Activated gamma-delta T cell treated with anti-CD3 and anti-CD28 coated beads, Interleukin-2, amount 50 U/mL, for 16 hours (primary cell): ENCODE measurements at regions not wholly inside any gene's neighbourhood (a gene's known extent, or its start where the extent isn't known, plus 50 kb on each side); places are given as distances from the start of the nearest gene placed in this dataset.
"Not testable (repeated sequence)": the region's sequence is repeated elsewhere in the genome, so short reads cannot be mapped to it uniquely, and the experiment has no call there.

Experiments used
- DNase-seq: peaks from one replicate; pipeline ENCODE4 v3.0.0-alpha.2; 2020; ENCODE audit warnings: low read depth

DNA sequence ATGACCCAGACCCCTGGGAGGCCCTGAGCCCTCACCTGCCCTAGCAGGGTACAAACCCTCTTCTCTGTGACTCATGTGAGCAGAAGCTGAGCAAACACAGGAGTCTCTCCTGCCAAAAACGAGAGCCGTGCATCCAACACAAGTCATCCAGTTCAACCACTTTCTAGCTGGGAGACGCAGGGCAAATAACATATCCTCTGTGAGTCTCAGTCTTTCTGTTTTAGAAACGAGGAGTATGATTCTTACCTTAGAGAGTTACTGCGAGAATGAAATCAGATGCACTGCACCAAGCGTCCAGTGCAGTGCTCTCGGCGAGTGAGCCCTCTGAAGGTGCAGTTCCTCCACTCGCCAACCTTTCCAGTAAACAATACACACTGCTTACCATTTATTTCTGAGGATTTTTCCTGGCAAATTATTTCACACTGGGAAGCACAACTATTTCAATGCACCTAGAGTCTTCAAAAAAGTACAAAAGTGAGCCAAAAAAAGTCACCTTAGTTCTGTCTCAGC is 331.8 kb upstream of the MYT1L start:
- DNase-seq: no peak

DNA sequence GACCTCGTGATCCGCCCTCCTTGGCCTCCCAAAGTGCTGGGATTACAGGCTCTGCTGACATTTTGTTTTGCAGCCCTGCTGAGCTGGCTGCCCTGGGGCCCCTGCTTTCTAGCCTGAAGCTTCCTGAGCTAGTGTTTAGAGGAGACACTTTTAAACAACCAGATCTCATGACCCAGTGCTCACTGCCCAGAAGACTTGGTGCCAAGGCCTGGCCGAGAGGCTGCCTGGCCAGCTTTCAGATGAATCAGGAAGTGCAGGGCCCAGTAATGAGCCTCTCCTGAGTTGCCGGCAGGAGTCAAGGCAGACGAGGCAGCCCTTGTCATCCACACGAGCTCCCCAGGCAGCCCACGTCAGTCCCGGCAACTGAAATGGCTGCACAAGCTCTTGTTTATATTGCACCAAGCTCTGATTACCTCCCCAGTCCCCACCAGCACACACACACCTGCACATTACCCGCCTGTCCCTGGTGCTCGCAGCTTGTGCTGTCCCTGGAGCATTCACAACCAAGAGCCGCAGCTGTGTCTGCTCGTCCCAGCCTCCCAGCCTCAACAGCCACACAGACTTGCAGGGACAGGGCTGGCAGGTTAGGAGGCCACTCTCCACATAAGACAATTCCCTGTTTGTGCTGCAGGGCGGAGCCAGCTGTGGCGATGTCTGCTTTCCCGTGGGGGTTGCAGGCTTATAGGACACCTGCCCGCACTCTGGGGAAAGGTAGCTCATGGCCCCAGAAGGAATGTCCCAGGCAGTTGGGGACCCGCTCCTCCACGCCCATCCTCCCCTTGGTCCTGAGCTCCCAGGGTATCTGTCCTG is 331.2 kb upstream of the MYT1L start:
- no peak for DNase-seq

DNA sequence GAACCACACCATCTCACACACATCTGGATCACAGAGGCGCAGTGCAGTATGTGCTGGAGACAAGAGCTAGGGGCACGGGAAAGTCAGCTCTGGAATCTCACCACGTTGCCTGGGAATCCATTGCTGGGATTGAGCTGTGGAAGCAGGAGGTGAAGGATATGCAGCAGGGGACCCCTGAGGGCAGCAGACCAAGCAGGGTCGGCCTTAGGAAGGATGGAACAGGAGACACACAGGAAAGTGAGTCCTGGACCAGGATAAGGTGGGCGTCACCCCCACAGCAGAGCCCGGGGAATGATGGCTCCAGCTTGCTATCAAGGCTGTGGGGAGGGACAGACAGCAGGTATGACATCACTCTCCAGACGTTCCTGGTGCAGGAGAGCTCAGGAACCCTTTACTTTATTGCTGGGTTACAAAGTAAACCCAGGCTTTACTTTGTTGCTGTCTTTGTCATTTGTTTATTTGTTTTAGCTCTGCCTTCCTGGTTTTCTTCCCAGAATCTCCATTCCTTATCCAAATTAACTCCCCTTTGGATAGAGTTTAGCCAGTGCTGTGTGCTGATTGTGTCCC is 329.8 kb upstream of the MYT1L start:
- DNase-seq: no peak

DNA sequence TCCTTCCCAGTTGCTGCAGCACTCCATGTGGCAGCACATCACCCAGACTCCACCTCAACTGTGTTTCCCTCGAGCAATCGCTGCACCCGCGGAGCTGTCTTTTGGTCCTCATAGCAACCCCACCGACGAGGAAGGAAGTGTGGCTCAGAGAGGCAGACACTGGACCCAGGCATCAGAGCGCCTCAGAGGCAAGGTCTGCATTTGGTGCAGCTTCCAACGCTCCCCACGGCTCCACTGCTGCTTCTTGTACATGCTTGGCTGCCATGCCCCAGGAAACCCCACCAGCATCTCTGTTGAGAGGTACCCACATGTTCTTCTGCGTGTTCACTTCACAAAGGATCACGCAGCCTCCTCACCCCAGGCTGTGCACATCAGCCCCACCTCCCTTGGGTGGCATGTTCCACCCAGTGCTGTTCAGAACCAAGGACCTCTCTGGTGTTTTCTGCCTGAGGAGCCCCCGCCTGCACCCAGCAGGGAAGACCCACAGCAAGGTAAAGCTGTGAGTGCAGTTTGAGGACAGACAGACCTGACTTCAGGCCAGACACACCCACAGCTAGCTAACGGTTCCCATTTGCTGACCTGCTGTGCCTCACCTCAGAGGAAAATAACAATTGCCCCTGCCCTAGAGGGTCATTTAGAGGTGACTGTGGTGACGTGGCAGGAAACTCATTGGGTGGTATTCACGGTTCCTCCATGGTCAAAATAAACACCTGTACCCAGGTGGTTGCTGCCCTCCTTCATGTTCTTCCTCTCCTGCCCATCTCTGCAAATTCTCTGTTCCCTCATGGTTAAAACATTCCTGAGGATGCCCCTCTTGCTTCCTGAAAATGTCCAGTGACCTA is 326.3 kb upstream of the MYT1L start:
- DNase-seq: no peak

DNA sequence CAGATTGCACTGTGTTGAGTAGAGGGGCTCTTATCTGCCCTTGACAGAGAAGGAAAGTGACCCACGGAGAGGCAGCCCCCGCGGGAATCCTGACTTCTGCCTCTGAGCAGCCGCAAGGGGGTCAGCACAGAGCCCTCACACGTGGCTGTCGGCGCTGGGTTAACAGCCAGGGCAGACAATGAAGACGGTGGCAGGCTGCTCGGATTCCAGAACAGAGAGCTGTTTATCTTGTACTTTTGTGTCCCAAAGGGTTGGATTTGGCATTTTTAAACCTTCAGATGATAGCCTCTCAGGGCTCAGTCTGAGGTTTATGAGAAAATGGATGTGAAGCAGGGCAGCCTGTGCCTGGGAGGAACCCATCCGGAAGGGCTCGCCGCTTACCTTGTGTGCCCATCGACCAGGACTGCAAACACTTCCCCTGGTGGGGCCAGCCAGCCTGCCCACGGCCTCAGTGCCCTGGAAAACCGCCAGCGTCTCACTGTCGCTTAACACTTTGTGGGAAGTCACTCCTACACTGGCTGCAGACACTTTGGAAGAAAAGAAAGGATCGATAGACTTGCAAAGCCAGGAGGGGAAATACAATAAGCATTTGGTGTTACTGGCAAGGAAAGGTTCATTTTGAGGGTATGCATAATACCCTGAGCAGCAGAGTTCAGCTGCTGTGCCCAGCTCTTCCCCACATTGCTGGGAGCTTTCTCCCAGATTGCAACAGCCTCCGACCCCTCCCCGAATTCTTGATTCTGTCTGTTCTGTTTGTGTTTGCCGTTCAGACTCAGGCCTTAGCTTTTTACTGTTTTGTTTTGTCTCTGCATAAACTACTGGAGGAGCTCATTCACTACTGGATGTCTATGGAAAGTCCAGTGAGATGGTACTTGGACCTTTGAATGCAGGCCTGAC is 325.3 kb upstream of the MYT1L start:
- DNase-seq: no peak

DNA sequence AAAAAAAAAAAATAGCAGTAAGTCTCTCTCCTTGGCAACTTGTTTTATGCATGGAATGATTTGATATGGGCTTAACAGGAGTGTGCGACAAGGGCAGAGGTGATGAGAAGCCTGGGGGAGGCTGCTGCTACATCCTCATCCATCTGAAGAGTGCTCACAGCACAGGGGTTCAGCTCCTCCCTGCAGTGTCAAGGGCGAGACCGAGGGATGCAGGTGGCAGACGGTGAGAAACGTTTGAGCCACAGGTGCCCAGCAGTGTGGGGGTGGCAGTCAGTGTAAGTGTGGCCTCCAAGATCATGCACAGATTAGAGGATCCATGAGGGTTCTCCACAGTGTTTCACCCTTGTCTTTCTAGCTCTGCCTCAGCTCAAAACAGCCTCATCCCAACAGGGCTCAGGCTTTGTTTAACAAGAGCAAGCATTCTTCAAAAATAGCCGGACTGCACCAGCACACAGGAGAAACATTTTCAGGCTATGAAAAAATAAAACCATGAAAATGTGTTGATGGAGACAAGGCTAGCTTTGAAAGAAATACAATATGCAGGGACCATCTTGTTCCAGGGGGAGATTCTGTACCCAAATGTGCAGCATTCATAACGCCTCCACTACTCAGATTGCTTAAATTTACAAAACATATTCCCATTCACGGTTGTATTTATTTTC is 324.5 kb upstream of the MYT1L start:
- DNase-seq: no peak

DNA sequence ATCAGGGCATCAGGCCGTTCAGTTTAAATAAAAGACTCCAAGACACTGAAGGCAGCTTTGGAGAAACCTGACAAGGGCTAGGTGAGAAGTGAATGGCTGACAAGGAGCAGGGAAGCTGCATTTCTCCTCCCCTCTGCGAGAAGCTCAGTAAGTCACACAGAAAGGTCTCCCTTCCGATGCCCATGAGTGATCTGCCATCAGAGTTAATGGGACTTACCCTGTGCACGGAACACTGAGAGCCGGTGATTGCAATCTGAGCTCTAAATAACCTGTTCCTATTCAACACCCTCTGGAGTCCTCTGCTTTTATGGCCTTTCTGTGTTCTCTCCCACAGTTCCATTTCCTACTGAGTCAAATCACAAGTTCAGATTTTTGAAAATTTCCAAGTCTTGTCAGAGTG is 322.2 kb upstream of the MYT1L start:
- DNase-seq: no peak

DNA sequence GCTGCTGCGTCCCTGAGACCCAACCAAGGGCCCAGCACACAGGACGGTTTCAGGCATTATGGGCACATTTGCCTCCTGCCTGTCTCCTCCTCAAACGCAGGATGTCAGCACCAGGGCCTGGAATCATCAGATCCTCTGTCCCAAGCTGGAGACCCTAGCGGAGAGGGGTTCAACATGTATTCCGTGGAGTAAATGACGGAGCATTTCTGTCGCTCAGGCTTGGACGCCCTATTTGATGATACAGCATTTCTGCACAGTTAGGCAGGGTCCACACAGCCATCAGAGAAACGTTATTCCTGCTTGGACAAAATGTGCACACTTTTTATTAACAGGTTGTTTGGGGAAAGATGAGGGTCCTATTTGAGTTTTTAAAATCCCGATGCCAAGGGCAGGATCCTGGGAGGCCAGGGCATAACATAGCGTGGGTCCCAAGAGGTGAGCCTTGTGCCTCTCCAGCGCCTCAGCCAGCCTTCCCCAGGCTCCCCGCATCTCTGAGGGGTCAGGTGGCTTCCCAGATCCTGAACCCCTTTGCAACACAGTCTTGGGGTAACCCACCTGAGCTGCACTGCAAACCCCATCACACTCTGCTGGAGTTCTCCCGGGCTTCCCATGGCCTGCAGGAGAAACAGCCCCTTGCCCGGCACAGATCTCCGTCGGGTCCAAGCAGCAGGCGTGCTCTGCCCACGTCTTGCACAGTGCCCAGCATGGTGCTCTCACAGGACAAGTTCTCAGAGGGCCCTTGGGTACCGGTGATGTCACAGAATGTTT is 319.7 kb upstream of the MYT1L start:
- DNase-seq: no peak

DNA sequence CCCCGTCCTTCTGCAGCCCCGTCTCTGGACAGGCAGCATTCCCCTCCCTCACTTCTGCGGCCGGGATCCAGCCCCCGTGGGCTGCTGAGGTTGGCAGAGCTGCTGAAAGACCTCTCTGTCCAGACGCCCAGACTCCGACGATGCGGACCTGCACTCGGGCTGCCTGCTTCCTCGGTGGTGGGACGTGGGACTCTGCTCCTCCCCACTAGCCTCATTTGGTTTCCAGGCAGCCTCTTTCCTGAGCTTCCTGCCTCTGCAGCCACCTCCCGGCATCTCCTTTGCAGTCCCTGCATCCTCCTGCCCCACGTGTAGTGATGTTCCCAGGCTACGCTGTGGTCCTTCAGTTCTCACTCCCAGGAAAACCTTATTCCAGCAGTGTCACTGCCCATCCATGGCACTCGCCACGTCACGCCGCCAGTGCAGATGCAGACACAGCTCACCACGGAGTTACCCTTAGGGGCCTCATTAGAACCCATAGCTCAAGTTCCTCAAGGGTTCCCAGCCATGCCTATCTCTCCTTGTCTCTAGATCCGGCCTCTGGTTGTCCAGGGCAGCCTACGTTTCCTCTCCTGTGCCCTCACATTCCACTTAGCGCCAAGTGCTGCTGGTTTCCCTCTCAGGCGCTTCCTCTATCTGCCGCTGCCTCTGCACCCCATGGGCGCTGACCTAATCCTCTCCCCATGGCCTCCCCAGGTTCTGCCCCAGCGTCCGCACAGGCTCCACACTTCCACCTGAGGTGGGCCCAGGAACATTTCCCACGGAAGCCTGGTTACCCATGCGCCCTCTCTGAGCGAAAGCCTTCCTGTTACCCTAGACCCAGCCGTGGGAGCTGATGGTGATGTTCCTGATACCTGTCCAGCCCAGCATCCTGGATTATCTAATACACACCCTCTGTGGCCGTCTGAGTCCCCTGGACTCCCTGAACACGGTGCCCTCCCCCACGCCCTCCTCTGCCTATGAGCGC is 318.3 kb upstream of the MYT1L start:
- no peak for DNase-seq

DNA sequence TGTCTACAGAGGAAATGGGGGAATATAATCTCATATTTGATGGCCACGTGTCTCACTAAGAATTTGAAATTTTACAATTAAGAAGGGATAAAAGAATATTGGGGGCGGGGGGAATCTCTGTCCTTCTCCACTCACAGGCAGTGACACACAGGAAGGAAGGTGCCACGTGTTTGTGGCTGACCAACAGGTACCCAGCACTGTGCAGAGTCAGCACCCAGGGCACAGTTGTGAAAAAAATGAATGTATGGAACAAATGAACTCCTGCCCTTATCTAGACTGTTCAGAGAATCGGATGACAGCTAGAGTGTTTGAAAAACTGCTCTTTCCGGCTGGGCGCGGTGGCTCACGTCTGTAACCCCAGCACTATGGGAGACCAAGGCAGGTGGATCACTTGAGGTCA is 317.0 kb upstream of the MYT1L start:
- DNase-seq: no peak

DNA sequence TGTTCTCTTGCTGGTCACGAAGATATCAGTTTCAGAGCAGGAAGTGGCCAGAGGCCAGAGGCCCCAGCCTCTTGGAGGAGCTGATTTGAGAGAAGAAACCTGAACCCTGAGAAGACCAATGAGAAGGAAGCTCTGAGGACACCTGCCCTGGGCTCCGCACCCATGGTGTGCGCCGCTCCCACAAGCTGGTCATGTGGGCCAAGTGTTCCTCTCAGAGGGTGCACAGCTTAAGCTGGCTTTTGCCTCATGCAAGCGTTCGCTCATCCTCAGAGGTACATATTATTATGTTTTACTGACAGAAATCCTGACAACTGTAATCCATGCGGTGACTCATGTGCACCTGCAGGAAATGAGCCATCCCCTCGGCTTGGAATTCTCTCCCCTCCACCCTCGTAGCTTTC is 316.1 kb upstream of the MYT1L start:
- DNase-seq: no peak

DNA sequence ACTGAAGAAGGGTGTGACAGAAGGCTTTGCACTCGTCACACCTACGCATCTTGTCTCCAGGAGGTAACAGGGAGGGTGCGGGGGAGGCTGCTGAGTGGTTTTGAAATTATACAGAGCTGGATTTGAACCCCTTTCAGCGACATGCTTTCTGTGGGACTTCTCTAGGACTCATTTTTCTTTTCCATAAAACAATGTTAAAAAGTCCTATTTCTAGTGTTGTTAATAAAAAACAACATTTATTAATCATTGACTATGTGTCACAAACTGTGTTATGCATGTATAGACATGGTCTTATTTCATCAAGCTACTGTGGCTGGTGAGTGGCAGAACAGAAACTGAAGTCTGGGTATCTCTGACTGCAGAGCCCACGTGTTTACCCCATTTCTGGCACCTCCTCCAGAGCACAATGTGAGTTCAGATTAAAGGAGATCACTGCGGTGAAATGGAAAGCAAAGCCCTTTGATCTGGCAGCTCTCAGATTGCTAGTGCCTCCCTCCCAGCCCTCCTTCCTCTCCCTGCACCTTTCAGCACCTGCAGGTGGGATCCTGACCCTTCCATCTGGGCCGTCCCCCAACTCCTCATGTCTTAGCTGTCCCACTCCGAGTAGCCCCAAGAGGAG is 315.5 kb upstream of the MYT1L start:
- DNase-seq: no peak

DNA sequence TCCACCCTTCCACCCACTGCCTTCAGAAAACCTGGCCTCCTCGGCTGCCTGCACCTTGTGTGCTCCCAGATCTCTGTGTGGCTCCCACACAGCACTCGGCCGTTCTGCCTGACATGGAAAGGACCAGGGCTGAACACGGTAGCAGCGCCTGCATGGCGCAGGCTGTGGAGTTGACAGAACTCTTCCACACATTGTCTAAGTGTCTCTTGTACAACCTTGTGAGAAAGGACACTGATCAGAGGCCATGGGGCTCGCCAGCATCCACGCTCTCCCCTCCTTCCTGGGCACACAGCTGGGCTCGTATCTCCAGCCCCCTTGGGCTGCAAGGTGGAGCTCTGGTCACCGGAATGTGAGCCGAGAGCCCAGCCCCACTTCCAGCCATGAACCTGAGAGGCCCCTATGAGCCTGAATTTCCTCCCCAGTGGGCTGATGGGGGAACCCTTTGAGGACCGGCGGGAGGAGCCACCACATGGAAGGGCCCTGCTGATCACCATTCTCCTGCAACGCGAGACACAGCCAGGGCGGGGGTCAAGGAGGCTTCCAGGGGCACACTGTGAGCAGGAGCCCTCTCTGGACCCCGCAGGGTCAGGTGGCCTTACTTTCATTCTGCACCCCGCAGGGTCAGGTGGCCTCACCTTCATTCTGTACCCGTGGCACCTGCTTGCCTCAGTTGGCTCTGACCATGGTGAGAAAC is 314.2 kb upstream of the MYT1L start:
- DNase-seq: no peak

DNA sequence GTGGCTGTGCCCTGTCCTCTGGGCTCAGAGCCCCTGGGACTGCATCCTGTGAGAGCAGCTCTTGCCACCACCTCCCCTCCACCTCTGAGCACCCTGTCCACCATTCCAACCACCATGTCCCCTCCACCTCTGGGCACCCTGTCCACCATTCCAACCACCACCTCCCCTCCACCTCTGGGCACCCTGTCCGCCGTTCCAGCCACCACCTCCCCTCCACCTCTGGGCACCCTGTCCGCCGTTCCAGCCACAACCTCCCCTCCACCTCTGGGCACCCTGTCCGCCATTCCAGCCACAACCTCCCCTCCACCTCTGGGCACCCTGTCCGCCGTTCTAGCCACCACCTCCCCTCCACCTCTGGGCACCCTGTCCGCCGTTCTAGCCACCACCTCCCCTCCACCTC is 313.7 kb upstream of the MYT1L start:
- not testable (repeated sequence) for DNase-seq

DNA sequence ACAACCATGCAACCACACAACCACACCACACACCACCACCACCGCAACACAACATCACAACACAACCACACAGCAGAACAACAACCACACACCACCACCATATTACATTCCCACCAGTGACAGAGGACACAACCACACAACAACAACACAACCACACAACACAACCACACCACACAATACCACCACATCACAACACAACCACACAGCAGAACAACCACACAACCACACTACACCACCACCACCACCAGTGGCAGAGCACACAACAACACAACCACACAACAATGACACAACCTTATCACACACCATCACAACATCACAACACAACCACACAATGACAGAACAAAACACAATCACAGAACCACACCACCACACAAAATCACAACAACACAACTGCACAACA is 313.0 kb upstream of the MYT1L start:
- DNase-seq: no peak

DNA sequence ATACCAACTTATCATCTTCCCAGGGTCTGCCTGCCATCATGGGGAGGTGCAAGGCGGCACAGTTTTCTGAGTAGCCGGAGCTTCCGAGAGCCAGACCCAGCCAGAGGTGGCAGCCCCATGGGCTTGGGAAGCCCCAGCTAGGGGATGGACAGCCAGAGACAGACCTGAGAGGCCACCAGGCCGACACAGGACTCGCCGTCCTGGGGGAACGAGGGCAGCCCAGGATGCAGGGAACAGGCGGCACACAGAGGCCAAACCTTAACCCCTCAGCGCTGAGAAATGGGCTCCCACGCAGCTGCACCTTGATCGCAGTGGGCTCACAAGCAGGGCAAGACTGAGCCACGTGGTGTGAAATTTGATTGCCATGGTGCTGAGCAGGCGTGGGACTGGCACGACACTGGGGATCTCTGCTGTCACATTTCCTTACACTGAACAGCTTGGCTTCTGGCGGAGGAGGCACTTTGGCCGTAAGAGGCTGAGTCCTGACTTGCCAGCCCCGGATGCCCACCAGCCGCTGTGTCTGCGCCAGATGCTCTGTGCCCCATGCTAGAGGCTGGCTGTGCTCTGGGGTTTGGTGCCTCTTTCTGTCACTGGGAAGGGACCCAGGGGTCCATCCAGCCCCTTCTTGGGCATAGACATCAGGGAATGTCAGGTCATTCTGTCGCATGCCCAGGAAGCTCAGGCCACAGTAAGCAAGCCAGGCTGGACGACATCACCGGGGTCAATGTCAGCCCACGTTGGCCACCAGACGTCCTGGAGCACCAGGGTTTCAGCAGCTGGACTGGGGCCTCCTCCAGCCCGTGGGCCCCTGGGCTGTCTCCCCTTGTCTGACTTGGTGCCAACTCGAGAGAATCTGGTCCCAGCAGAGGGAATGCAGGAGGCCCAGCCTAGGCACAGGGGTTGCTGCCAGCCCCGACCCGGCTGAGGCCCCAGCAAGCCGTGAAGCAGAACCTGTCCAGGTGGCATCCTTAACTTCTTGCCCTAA is 312.1 kb upstream of the MYT1L start:
- no peak for DNase-seq
